ENCODE measurements at regions not wholly inside any gene's neighbourhood (a gene's known extent, or its start where the extent isn't known, plus 50 kb on each side); places are given as distances from the start of the nearest gene placed in this dataset.

DNA sequence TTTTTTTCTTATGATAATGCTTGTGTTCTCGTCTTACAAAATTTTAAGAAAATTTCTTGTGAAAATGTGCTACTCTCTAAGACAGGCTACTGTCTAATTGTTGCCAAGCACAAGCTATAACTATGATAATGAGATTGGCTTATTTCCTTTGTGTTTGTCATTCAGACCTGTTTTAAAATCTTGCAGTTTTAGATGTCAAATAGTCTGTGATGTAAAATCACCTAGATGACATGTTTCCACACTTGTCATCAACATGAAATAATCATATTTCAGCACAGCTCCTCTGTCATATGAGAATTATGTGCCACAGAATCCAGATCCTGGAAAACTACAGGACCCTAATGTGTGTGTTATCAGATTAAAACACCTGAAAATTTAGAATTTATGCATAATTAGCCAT lies 539.7 kb downstream of the USP25 start:
- TF ChIP-seq, protein P1, sequence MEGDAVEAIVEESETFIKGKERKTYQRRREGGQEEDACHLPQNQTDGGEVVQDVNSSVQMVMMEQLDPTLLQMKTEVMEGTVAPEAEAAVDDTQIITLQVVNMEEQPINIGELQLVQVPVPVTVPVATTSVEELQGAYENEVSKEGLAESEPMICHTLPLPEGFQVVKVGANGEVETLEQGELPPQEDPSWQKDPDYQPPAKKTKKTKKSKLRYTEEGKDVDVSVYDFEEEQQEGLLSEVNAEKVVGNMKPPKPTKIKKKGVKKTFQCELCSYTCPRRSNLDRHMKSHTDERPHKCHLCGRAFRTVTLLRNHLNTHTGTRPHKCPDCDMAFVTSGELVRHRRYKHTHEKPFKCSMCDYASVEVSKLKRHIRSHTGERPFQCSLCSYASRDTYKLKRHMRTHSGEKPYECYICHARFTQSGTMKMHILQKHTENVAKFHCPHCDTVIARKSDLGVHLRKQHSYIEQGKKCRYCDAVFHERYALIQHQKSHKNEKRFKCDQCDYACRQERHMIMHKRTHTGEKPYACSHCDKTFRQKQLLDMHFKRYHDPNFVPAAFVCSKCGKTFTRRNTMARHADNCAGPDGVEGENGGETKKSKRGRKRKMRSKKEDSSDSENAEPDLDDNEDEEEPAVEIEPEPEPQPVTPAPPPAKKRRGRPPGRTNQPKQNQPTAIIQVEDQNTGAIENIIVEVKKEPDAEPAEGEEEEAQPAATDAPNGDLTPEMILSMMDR (IDR thresholded peaks at IDR 0.05; ENCODE audit: low read depth, low read length) = no peak
- Histone ChIP-seq H3K36me3 (no peaks in the 10 kb centered on the region), H3K9me3 (no peaks in the 10 kb centered on the region)

DNA sequence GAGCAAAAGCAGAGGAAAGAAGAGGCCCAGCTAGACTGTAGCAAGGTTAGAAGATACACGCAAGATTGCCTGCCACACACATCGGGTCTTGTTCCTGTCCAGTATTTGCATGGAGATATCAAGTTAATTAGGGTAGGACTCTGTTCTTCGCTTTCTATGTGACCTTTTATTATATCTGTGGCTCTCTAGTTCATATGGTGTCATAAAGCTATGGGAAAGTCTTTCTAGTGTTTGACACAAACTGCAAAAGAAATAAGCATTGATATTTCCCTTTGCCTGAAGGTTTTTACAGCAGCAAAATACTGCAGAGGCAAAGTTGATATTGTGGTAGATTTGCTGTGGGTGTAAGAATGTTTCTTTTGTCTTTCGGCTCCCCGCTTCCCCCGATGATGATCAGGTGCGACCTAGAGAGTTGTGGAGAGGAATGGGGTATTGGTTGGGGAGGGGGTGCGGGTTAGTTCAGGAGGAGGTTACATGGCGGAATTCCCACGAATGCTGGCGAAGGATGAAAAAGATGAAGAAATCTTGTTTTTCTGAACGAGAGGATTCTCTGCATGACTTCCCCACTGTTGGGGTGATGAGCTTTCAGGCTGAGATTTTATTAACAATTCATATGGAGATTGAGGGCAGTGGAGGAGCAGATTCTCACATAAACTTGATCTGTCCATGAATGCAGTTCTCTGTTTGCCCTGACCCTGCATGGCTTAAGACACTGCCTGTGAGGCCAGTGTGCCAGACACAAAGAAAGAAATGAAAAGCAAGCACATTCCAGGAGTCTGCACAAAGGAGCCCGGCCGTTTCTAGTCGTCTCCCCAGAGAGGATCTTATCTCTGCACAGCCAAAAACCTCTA lies 550.2 kb downstream of the USP25 start:
- no peak for DNase-seq
- no peak overlapping the region for H3K4me3 ChIP-seq (ENCODE audit: low read depth, low read length)

More for the DNA sequence above, 539.7 kb downstream of the USP25 start:
- H3K27me3 ChIP-seq = no peaks in the 10 kb centered on the region
- no peak overlapping the region for H3K4me3 ChIP-seq (ENCODE audit: low read depth, low read length)
- no peaks in the 10 kb centered on the region for H3K4me1 ChIP-seq
- no peak for DNase-seq

DNA sequence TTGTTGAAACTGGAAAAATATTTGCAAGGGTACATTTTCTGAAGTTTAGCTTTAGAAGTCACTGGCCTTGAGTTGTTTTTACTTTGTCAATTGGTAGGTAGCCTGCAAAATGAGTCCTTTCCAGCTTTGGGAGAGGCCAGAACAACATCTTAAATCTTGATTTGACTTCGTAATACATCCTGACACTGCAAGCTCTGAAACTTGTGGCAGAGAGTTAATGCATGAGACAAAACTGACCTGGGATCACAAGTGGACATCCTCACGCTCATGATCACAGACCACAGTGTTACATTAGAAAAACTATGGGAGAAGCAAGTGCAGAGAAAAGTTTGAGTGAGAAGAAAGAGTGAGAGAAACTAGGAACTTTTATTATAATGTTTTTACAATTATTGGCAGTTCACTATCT lies 550.9 kb downstream of the USP25 start:
- Histone ChIP-seq H3K9me3 (no peaks in the 10 kb centered on the region), H3K36me3 (no peaks in the 10 kb centered on the region), H3K27me3 (no peaks in the 10 kb centered on the region), H3K4me1 (no peaks in the 10 kb centered on the region), H3K4me3 (ENCODE audit: low read depth, low read length) (no peak overlapping the region)
- no peak for DNase-seq
- TF ChIP-seq, protein P1 (IDR thresholded peaks at IDR 0.05; ENCODE audit: low read depth, low read length) = no peak

More for the DNA sequence above, 550.2 kb downstream of the USP25 start:
- no peaks in the 10 kb centered on the region for H3K36me3 ChIP-seq
- no peaks in the 10 kb centered on the region for H3K4me1 ChIP-seq
- no peaks in the 10 kb centered on the region for H3K9me3 ChIP-seq
- H3K27me3 ChIP-seq = no peaks in the 10 kb centered on the region
- TF ChIP-seq, protein P1 (IDR thresholded peaks at IDR 0.05; ENCODE audit: low read depth, low read length) = no peak

DNA sequence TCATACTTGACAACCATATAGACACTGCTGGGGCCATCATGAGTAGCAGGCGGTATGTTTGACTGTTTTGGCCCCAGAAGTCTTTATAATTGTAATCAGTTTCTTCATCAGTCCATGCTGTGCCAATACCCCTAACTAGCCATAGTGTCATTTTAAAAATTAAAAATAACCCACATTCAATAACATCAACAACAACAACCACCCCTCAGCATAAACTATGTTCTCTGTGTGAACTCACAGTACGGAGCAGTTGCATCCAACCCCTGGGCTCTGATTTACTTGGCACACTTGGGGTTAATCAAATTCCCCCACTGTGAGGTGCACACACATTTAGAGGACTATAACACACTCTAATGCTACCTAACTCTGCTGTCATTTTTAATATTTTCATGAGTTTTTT lies 553.7 kb downstream of the USP25 start:
- H3K27me3 ChIP-seq = no peaks in the 10 kb centered on the region
- TF ChIP-seq, protein P1 (IDR thresholded peaks at IDR 0.05; ENCODE audit: low read depth, low read length) = no peak

DNA sequence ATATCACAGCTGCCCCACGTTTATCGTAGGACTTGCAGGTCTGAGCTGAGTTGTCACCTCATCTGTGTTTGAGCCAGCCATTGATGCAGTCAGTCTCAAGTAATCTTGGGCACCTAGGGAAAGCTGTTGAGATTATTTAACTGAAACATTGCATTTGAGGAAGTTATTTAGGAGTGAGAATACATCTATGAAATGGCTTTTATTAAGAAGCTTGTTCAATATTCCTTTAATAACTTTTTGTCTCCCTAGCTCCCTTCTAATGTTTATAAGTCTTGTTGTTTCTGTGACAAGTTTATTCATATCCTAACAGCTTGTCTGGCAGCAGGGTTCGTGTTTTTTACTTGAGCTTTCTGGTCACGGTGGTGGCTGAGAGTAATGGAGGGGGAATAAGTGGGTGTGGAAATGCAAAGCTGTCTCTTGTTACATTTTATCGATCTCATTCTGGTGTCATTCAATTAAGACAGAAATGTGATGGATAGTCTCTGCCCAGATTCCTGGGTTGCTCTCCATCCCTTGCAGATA lies 555.9 kb downstream of the USP25 start:
- Histone ChIP-seq H3K27me3 (no peaks in the 10 kb centered on the region), H3K36me3 (no peaks in the 10 kb centered on the region), H3K4me1 (no peaks in the 10 kb centered on the region), H3K4me3 (ENCODE audit: low read depth, low read length) (no peak overlapping the region), H3K9me3 (no peaks in the 10 kb centered on the region)
- TF ChIP-seq, protein P1 (IDR thresholded peaks at IDR 0.05; ENCODE audit: low read depth, low read length) = no peak
- no peak for DNase-seq

More for the DNA sequence above, 553.7 kb downstream of the USP25 start:
- Histone ChIP-seq H3K36me3 (no peaks in the 10 kb centered on the region), H3K9me3 (no peaks in the 10 kb centered on the region), H3K4me1 (no peaks in the 10 kb centered on the region), H3K4me3 (ENCODE audit: low read depth, low read length) (no peak overlapping the region)
- no peak for DNase-seq

DNA sequence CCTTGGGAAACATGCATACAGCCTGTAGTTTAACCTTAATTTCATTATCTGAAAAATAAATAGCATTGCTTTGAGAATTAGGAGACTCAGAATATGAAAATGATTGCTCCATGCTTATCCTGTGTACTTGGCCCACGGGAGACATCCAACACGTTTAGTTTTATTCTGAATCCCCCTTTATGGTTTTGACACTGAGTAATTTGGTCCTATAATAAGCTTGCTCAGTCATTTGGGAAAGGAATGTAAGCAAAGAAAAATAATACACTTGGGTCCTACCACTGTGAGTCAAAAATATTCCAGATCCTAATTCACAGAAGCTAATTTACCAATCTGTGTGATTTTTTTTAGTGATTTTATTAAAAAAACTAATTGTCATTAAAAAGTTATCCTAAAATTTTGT lies 557.3 kb downstream of the USP25 start:
- Histone ChIP-seq H3K36me3 (no peaks in the 10 kb centered on the region), H3K4me1 (no peaks in the 10 kb centered on the region), H3K9me3 (no peaks in the 10 kb centered on the region), H3K27me3 (no peaks in the 10 kb centered on the region), H3K4me3 (ENCODE audit: low read depth, low read length) (no peak overlapping the region)
- TF ChIP-seq, protein P1 (IDR thresholded peaks at IDR 0.05; ENCODE audit: low read depth, low read length) = no peak
- DNase-seq = no peak
